ENCODE measurements at regions not wholly inside any gene's neighbourhood (a gene's known extent, or its start where the extent isn't known, plus 50 kb on each side); places are given as distances from the start of the nearest gene placed in this dataset.

DNA sequence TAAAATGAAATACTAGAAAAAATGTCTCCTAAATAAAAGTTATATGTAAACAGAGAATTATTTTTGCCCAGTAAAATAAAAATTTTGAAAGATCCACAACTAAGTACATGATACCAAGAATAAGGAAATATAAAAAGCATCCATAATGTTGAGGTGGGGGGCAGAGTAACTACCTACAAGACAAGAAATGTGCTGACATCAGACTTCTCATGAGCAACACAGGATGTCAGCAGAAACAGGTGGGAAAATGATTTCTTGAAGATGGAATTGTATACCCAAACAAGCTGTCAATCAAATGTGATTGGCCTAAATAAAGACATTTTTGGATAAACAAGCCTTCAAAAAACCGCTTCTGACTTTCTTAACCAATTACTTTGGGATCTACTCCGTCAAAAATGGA, 143.9 kb upstream of the LIPC start:
- Mint-ChIP-seq H3K4me1 (ENCODE audit: low read depth, unreplicated experiment) (peaks cover 33% of the 10 kb centered on the region), H3K9me3 (ENCODE audit: low read depth, unreplicated experiment) (no peaks in the 10 kb centered on the region), H3K27ac (ENCODE audit: unreplicated experiment) (no peak overlapping the region), H3K36me3 (ENCODE audit: insufficient read depth, unreplicated experiment) (no peaks in the 10 kb centered on the region), H3K4me3 (ENCODE audit: low read depth, unreplicated experiment) (no peak overlapping the region), H3K27me3 (ENCODE audit: unreplicated experiment) (no peaks in the 10 kb centered on the region)
- DNase-seq, result no peak
- no TSS peak for BruUV-seq (replicated peaks)
- CTCF ChIA-PET, result no interaction called here
- TF ChIP-seq, protein P1, sequence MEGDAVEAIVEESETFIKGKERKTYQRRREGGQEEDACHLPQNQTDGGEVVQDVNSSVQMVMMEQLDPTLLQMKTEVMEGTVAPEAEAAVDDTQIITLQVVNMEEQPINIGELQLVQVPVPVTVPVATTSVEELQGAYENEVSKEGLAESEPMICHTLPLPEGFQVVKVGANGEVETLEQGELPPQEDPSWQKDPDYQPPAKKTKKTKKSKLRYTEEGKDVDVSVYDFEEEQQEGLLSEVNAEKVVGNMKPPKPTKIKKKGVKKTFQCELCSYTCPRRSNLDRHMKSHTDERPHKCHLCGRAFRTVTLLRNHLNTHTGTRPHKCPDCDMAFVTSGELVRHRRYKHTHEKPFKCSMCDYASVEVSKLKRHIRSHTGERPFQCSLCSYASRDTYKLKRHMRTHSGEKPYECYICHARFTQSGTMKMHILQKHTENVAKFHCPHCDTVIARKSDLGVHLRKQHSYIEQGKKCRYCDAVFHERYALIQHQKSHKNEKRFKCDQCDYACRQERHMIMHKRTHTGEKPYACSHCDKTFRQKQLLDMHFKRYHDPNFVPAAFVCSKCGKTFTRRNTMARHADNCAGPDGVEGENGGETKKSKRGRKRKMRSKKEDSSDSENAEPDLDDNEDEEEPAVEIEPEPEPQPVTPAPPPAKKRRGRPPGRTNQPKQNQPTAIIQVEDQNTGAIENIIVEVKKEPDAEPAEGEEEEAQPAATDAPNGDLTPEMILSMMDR (IDR thresholded peaks at IDR 0.05; ENCODE audit: unreplicated experiment), result no peak
- intact Hi-C loops (cut with micrococcal nuclease; ENCODE audit: unreplicated experiment), result no loop called here

DNA sequence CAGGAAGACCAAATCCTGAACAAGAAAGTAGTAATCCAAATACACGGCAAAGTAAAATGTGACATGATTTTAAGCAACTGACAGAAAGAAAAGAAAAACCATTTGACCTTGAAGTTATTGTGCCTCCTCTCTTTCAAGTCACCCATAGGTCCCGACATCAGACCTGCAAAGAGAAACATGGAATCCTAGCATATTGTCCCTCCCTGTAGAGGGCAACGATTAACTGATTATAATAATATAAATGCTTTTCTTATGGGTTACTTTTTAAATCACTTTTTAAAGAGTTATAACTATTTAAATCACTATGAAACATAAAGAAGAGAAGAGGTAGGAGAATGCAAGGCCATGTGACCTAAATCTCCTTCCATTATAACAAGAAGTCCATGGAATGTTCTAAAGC, 143.2 kb upstream of the LIPC start:
- TF ChIP-seq, protein P1 (IDR thresholded peaks at IDR 0.05; ENCODE audit: unreplicated experiment), result no peak
- H3K4me1 Mint-ChIP-seq (ENCODE audit: low read depth, unreplicated experiment), result peaks cover 36% of the 10 kb centered on the region
- CTCF ChIA-PET, result no interaction called here
- no peaks in the 10 kb centered on the region for H3K9me3 Mint-ChIP-seq (ENCODE audit: low read depth, unreplicated experiment)
- no peaks in the 10 kb centered on the region for H3K27me3 Mint-ChIP-seq (ENCODE audit: unreplicated experiment)
- no TSS peak for BruUV-seq (replicated peaks)
- H3K27ac Mint-ChIP-seq (ENCODE audit: unreplicated experiment), result no peak overlapping the region
- H3K36me3 Mint-ChIP-seq (ENCODE audit: insufficient read depth, unreplicated experiment), result no peaks in the 10 kb centered on the region
- no peak overlapping the region for H3K4me3 Mint-ChIP-seq (ENCODE audit: low read depth, unreplicated experiment)
- DNase-seq, result no peak
- intact Hi-C loops (cut with micrococcal nuclease; ENCODE audit: unreplicated experiment), result no loop called here

DNA sequence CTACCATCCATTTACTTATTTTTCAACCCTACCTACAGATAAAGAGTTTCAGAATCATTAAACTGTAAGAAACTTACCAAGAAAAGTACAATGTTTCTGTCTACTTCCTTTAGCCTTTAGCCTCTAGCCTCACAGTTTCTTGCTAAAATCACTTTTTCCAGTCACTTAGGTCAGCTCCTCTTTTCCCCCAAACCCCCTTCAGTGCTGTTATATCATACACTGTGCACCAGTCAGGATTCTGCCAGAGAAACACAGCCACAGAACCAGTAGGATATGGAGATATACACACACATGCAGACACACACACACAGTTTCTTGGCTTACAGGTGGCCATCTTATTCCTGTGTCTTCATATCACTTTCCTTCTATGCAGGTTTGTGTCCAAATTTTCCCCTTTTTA, 139.9 kb upstream of the LIPC start:
- Mint-ChIP-seq H3K4me3 (ENCODE audit: low read depth, unreplicated experiment) (no peak overlapping the region), H3K9me3 (ENCODE audit: low read depth, unreplicated experiment) (no peaks in the 10 kb centered on the region), H3K27me3 (ENCODE audit: unreplicated experiment) (no peaks in the 10 kb centered on the region), H3K27ac (ENCODE audit: unreplicated experiment) (no peak overlapping the region), H3K36me3 (ENCODE audit: insufficient read depth, unreplicated experiment) (no peaks in the 10 kb centered on the region), H3K4me1 (ENCODE audit: low read depth, unreplicated experiment) (peaks cover 26% of the 10 kb centered on the region)
- CTCF ChIA-PET, result no interaction called here
- intact Hi-C loops (cut with micrococcal nuclease; ENCODE audit: unreplicated experiment), result no loop called here
- no TSS peak for BruUV-seq (replicated peaks)
- TF ChIP-seq, protein P1 (IDR thresholded peaks at IDR 0.05; ENCODE audit: unreplicated experiment), result no peak
- no peak for DNase-seq

DNA sequence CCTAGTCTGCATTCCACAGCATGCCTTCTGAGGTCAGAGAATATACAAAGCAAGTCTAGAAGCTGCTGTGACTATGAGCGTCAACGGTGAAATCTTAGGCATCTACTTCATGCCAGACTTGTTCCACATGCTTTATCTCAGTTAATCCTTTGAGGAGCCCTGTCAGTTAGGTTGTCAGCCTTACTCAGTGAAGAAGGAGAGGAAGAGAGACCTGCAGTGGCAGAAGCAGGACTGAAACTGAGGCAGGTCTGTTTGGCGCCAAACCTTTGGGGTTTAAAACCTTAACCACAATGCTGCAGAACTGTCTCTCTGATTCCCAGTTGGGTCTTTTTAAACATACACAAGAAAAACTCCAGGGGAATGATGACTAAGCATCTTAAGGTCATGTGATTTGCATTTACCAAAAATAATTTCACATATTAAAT, 139.0 kb upstream of the LIPC start:
- Mint-ChIP-seq H3K9me3 (ENCODE audit: low read depth, unreplicated experiment) (no peaks in the 10 kb centered on the region), H3K27me3 (ENCODE audit: unreplicated experiment) (no peaks in the 10 kb centered on the region), H3K4me3 (ENCODE audit: low read depth, unreplicated experiment) (no peak overlapping the region), H3K4me1 (ENCODE audit: low read depth, unreplicated experiment) (peaks cover 26% of the 10 kb centered on the region), H3K27ac (ENCODE audit: unreplicated experiment) (no peak overlapping the region), H3K36me3 (ENCODE audit: insufficient read depth, unreplicated experiment) (no peaks in the 10 kb centered on the region)
- CTCF ChIA-PET, result no interaction called here
- intact Hi-C loops (cut with micrococcal nuclease; ENCODE audit: unreplicated experiment), result no loop called here
- no TSS peak for BruUV-seq (replicated peaks)
- no peak for DNase-seq
- TF ChIP-seq, protein P1 (IDR thresholded peaks at IDR 0.05; ENCODE audit: unreplicated experiment), result no peak
